ENCODE measurements at regions not wholly inside any gene's neighbourhood (a gene's known extent, or its start where the extent isn't known, plus 50 kb on each side); places are given as distances from the start of the nearest gene placed in this dataset.

GRCh38 chr1:14441302-14441741 is 157.2 kb upstream of the KAZN start:
- Histone ChIP-seq H3K4me1 (peaks cover 0 to 6% (median 0%) of the 10 kb centered on the region in 9 donors), H3K36me3 (no peaks in the 10 kb centered on the region), H3K4me3 (no peak overlapping the region), H3K27me3 (peaks cover 0 to 46% (median 27%) of the 10 kb centered on the region in 7 donors), H3K9me3 (no peaks in the 10 kb centered on the region), H3K27ac (no peak overlapping the region)
- intact Hi-C loops (cut with DNase I): no loop called here
- WGBS, 2 donors: 83 to 84% methylated on average over 6 of the region's 6 CpGs
- ATAC-seq: no peak
- TF ChIP-seq CTCF (IDR thresholded peaks at IDR 0.05): no peak
- no peak for DNase-seq

DNA sequence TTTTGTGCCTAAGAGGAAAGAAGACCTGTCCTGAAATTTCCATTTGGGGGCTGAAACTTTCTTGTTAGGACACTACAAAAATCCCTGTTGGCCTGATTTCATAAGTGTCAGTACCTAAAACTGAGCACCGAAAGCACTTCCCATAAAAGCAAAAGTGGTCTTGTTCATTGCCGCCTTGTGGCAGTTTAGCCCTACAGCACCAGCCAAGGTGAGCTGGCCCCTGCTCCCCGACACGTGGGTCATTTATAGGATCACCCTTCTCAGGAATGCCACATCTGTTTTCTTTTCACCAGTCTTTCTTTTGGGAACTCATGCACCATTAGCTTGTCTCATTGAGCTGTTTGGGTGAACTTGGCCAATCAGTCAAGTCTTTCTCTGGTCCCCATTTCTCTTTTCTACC is 155.8 kb upstream of the KAZN start:
- no peak for ATAC-seq
- H3K36me3 ChIP-seq: no peaks in the 10 kb centered on the region
- TF ChIP-seq CTCF (IDR thresholded peaks at IDR 0.05): no peak
- H3K27me3 ChIP-seq: peaks cover 0 to 53% (median 20%) of the 10 kb centered on the region in 7 donors
- 62 to 73% methylated on average over 4 of the region's 4 CpGs for WGBS, 2 donors
- H3K27ac ChIP-seq: no peak overlapping the region
- H3K4me3 ChIP-seq: no peak overlapping the region
- no peaks in the 10 kb centered on the region for H3K4me1 ChIP-seq
- no peaks in the 10 kb centered on the region for H3K9me3 ChIP-seq
- intact Hi-C loops (cut with DNase I): no loop called here
- no peak for DNase-seq

GRCh38 chr1:14443164-14443787 is 155.2 kb upstream of the KAZN start:
- 27 to 31% methylated on average over 4 of the region's 4 CpGs for WGBS, 2 donors
- Histone ChIP-seq H3K4me3 (no peak overlapping the region), H3K27me3 (peaks cover 0 to 55% (median 18%) of the 10 kb centered on the region in 7 donors), H3K27ac (no peak overlapping the region), H3K9me3 (no peaks in the 10 kb centered on the region), H3K36me3 (no peaks in the 10 kb centered on the region), H3K4me1 (no peaks in the 10 kb centered on the region)
- intact Hi-C loops (cut with DNase I): no loop called here
- no peak for DNase-seq
- no peak for ATAC-seq
- TF ChIP-seq CTCF (IDR thresholded peaks at IDR 0.05): no peak

DNA sequence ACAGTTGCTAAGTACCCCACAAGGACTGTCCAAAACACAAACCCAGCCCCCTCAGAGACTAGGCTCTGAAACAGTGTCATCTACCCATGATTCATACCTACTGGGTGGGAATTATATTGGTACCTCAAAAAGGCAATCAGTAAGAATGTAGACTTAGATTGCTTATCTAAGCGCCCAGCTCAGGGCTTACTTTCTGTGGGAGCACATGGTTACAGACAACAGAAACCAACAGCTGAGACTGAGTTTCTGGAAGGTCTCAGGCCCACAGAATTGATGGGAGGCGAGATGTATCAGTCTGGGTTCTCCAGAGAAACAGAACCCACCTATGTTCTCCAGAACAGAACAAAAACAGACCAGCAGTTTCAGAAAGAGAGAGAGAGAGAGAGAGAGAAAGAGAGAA is 147.3 kb upstream of the KAZN start:
- WGBS, 2 donors: 60 to 86% methylated on average over 2 of the region's 2 CpGs
- Histone ChIP-seq H3K27ac (no peak overlapping the region), H3K9me3 (no peaks in the 10 kb centered on the region), H3K4me1 (no peaks in the 10 kb centered on the region), H3K4me3 (no peak overlapping the region), H3K27me3 (peaks cover 0 to 16% (median 0%) of the 10 kb centered on the region in 7 donors), H3K36me3 (no peaks in the 10 kb centered on the region)
- intact Hi-C loops (cut with DNase I): no loop called here
- no peak for TF ChIP-seq CTCF (IDR thresholded peaks at IDR 0.05)
- DNase-seq (no peak), ATAC-seq (no peak)

Data from heart right ventricle (tissue), 16 donors.